ENCODE measurements at regions not wholly inside any gene's neighbourhood (a gene's known extent, or its start where the extent isn't known, plus 50 kb on each side); places are given as distances from the start of the nearest gene placed in this dataset.
A peak's percentile ranks its signal among the peaks of the same experiment; 100 is the strongest.
"Not testable (repeated sequence)": the region's sequence is repeated elsewhere in the genome, so short reads cannot be mapped to it uniquely, and the experiment has no call there.

DNA sequence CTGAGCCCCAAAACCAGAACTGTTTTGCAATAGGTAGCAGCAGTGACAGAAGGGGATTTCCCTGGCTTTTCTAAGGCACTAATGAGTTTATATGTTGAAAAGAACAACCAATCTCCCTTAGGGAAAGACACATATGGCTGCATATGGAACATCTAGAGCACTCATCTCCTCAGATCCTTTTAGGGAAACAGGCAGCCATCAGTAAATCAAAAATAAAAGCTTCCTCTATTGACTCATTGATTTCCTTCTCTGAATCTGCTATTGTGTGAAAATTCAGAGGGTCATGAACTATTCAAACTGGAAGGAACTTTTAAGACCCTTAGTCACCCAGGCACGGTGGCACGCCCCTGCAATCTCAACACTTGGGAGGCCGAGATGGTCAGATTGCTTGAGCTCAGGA lies 110.9 kb upstream of the NANOS1 start:
- no peak for DNase-seq

- no peak for DNase-seq
These were observed 109.3 kb upstream of the NANOS1 start for GRCh38 chr10:118920206-118920605.

DNA sequence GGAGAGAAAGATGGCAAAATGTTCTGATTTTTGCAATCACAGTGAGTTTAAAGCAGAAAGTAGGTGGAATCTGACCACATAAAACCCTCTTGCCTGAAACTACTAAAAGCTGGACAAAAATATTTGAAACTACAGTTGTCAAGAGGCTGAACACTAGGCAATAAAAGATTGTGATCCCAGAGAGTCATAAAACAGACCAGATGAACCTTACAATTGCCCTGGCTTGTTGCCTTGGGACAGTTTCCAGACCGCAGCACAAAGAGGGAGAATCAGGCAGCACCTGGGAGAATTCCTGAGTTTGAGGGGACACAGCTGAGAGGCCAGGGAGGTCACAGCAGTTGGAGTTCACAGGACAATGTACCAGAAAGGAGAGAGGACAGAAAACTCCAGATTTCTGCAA lies 107.3 kb upstream of the NANOS1 start:
- peak; percentile 10 for DNase-seq

DNA sequence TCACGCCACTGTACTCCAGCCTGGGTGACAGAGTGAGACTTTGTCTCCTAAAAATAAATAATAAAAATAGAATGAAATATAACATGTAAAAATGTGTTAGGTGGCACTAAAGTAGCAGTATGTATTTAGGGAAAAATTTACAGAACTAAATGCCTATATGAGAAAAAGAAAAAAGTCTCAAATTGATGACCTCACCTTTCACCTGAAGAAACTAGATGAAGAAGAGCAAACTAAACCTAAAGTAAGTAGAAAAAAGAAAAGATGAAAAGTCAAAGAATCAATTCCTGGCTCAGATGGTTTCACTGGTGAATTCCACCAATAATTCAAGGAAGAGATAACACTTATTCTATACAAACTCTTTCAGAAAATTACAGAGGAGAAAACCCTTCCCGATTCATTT lies 106.5 kb upstream of the NANOS1 start:
- no peak for DNase-seq

DNA sequence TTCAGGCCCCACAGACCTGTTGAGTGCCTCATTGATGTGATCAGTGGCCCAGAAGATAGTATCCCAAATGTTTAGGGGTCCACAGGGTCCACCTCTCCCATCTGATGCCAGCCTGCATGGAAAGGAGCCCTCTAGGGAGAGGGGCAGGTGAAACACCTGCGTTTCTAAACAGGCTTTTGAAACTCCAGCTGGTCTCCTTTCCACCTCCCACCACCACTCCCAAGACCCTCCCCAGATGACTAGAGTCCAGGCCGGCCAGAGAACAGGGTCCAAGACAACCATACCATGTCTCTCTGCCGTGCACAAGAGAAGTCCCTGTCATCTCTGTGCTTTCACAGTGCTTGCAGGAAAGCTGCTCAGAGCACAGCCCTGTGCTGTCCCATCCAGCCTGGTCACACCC lies 105.0 kb upstream of the NANOS1 start:
- DNase-seq: no peak

GRCh38 chr10:118925404-118926071 lies 104.0 kb upstream of the NANOS1 start:
- no peak for DNase-seq

GRCh38 chr10:118926072-118926417 lies 103.5 kb upstream of the NANOS1 start:
- DNase-seq: no peak

GRCh38 chr10:118926441-118926840 lies 103.1 kb upstream of the NANOS1 start:
- DNase-seq: no peak

- no peak for DNase-seq
These were observed 102.6 kb upstream of the NANOS1 start for GRCh38 chr10:118926903-118927302.

- DNase-seq: no peak
These were observed 102.2 kb upstream of the NANOS1 start for GRCh38 chr10:118927321-118927720.

DNA sequence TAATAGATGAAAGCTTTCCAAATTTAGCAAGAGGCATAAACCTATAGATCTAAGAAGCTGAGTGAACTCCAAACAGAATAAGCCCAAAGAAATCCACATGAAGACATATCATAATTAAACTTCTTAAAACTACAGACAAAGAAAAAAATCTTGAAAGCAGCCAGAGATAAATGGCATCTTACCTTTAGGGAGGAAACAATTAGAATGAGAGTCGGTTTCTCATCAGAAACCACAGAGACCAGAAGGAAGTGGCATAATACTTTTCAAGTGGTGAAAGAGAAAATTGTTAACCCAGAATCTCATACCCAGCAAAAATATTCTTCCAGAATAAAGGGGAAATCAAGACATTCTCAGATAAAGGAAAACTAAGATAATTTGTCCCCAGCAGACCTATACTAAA lies 98.9 kb upstream of the NANOS1 start:
- DNase-seq: no peak

DNA sequence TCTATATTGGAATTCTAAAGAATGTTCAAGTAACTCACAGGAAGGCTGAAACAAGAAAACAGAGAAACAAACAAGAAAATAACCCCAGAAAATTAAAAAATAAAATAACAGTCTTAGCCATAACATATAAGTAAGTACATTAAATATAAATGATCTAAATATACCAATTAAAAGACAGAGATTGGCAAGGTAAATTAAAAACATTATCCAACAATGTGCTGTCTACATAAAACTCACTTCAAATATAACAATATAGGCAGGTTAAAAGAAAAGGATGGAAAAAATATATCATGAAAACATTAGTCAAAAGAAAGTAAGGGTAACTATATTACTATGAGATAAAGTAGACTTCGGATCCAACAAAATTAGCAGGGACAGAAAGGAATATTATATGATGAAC lies 98.1 kb upstream of the NANOS1 start:
- DNase-seq: no peak

- DNase-seq: not testable (repeated sequence)
These were observed 97.4 kb upstream of the NANOS1 start for GRCh38 chr10:118932154-118932553.

- DNase-seq: no peak
These were observed 92.3 kb upstream of the NANOS1 start for GRCh38 chr10:118937226-118937625.

DNA sequence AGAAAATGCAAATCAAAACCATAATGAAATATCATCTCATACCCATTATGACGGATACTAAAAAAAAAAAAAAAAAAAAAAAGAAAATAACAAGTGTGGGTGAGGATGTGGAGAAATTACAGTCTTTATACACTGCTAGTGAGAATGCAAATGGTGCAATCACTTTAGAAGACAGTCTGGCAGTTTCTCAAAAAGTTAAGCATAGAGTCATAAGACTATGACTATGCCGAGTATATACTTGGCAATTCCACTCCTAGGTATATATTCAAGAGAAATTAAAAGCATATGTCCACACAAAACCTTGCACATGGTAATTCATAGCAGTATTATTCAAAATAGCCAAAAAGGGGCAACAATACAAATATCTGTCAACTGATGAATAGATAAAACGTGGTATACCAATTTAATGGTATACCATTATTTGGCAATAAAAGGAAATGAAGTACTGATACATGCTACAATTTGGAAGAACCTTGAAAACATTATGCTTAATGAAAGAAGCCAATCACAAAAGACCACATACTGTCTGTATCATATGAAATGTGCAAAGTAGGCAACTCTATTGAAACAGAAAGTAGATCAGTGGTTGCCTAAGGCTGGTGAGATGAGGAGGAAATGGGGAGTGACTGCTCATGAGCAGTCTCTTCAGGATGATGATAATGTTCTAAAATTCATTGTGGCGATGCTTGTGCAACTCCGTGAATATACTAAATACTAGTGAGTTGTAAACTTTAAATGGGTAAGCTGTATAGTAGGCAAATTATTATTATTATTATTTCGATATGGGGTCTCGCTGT lies 90.1 kb upstream of the NANOS1 start:
- DNase-seq: no peak

GRCh38 chr10:118940386-118940785 lies 89.1 kb upstream of the NANOS1 start:
- no peak for DNase-seq

DNA sequence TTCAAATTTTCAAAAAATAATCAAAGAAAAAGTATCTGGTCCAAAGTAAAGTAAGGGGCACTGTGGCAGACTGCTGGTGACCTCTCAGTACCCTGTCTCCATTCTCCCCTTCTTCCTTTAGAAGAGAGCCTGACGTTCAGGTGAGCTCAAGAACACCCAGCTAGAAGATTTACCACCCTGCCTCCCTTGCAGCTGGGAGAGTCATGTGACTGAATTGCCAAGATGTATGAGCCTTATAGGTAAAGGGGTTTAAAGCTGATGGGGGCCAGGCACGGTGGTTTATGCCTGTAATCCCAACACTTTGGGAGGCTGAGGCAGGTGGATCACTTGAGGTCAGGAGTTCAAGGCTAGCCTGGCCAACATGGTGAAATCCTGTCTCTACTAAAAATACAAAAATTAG lies 86.3 kb upstream of the NANOS1 start:
- DNase-seq: no peak

DNA sequence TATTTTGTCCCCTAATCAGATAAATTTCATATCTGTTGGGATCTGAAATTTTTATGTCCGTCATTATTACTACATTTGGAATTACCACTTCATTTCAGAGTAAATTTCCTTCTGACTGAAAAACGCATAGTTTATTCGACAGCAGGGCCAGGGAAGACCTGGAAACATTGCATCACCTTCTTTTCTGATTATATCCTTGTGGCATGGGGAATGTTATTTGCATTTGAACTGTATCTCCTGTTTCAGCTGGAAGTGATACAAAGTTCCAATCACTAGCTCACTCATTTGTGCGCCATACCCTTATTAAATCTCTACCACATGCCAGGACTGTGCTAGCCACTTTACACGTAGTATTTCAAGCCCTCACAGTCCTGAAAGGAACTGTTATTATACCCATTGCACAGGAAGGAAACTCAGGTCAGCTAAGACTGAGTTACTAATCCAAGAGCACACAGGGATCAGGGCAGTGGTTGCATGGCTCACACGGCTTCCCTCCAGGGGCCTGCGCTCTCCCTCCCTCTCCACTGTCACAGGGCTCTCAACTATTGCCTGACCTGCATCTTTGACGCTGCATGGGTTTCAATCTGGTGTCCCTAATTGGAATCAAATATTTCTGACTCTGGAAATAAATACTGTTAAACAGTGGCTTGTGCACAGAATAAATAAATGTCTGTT lies 84.4 kb upstream of the NANOS1 start:
- DNase-seq: no peak

DNA sequence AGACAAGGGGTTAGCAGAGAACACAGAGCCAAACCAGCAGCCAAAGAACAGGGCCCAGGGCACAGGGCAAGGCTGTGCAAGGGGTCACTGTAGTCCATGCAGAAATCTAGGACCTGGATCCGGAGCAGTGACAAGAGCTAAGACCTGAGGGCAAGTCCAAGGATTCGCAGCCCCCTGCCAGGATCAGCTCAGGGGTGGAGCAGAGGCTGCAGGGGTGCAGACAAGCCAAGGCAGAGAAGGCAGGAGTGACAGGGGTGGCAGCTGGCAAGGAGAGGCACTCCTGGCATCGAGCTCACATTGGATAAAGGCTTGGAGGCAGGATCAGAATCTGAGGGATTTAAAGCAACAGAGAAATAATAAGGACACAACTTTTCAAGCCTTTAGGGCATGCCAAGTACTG lies 80.7 kb upstream of the NANOS1 start:
- DNase-seq: no peak

GRCh38 chr10:118950190-118950680 lies 79.3 kb upstream of the NANOS1 start:
- peak; percentile 4 for DNase-seq

GRCh38 chr10:118950997-118951637 lies 78.4 kb upstream of the NANOS1 start:
- no peak for DNase-seq

- DNase-seq: no peak
These were observed 76.8 kb upstream of the NANOS1 start for GRCh38 chr10:118952493-118953295.

All from DMS79 treated with DMSO at 0.1 percent for 48 hours (cell line).